GM23338 (cell line): ENCODE measurements at regions not wholly inside any gene's neighbourhood (a gene's known extent, or its start where the extent isn't known, plus 50 kb on each side); places are given as distances from the start of the nearest gene placed in this dataset.

ENCODE experiments used
- CREB1 ChIP-seq: fragments of 250-450 bp; sonication (Bioruptor Pico); IDR thresholded peaks from 2 replicates; pipeline ENCODE4 v1.5.0; 2020; ENCODE audit warnings: low read depth, mild to moderate bottlenecking, moderate library complexity
- ETS1 ChIP-seq: IDR thresholded peaks from 2 replicates; pipeline ENCODE4 v1.6.1; 2016; ENCODE audit warnings: antibody characterized with exemption
- EZH2 ChIP-seq: fragments of 200-600 bp; sonication (generic); IDR thresholded peaks from one replicate; pipeline ENCODE4 v1.8.0; 2017; ENCODE audit warnings: antibody characterized with exemption, mild to moderate bottlenecking, low read depth; ENCODE audit not compliant: unreplicated experiment
- EZH2phosphoT487 ChIP-seq: fragments of 200-600 bp; sonication (generic); IDR thresholded peaks from one replicate; pipeline ENCODE4 v1.8.1; 2018; ENCODE audit warnings: antibody characterized with exemption; ENCODE audit not compliant: unreplicated experiment
- JUNB ChIP-seq: IDR thresholded peaks from one replicate; pipeline ENCODE4 v1.6.1; 2016; ENCODE audit warnings: antibody characterized with exemption; ENCODE audit not compliant: unreplicated experiment
- NANOG ChIP-seq: IDR thresholded peaks from 2 replicates; pipeline ENCODE4 v1.6.1; 2016; ENCODE audit warnings: antibody characterized with exemption, borderline replicate concordance
- POLR2AphosphoS5 ChIP-seq: IDR thresholded peaks from 2 replicates; pipeline ENCODE4 v1.6.1; 2016; ENCODE audit warnings: antibody characterized with exemption, low read depth
- STAT1 ChIP-seq: IDR thresholded peaks from one replicate; pipeline ENCODE4 v1.6.1; 2016; ENCODE audit warnings: antibody characterized with exemption; ENCODE audit not compliant: unreplicated experiment
- ZNF114 ChIP-seq: fragments of 250-450 bp; sonication (Bioruptor Pico); IDR thresholded peaks from 2 replicates; pipeline ENCODE4 v1.5.0; 2020; ENCODE audit warnings: mild to moderate bottlenecking, moderate library complexity
- ZNF331 ChIP-seq: fragments of 250-450 bp; sonication (Bioruptor Pico); IDR thresholded peaks from 2 replicates; pipeline ENCODE4 v1.5.0; 2020; ENCODE audit warnings: low read depth, mild to moderate bottlenecking, moderate library complexity
- TF ChIP-seq, protein P1 (sequence below), 2 experiments: fragments of 200-600 bp in 1 of 2; sonication (generic) in 1 of 2; conservative IDR thresholded peaks; 2 replicates each; pipeline versions ENCODE4 v1.5.1 to v1.6.1; 2016 to 2017; ENCODE audit warnings: antibody characterized with exemption in 2 of 2, low read depth in 2 of 2, mild to moderate bottlenecking in 2 of 2, moderate library complexity in 1 of 2
- TF ChIP-seq, protein P2 (sequence below): IDR thresholded peaks from one replicate; pipeline ENCODE4 v1.6.1; 2018; ENCODE audit warnings: antibody characterized with exemption; ENCODE audit not compliant: unreplicated experiment

DNA sequence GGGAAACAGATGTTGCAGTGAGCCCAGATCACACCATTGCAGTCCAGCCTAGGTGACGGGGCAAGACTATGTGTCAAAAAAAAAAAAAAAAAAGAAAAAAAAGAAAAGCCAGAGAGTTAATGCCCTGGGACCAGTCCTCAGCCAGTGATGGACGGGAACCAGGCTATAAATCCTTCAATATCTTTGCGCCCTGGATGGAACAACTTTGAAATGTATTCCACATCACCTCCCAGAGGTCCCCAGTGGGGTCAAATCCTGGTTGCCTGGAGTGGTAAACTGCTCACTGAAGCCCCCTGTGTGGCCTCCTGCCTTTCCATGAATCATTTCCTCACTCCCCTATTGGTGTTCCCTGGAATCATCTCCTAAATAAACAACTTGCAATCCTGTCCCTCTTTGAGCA, 166.9 kb downstream of the DEFB131A start:
- TF ChIP-seq, protein P1, sequence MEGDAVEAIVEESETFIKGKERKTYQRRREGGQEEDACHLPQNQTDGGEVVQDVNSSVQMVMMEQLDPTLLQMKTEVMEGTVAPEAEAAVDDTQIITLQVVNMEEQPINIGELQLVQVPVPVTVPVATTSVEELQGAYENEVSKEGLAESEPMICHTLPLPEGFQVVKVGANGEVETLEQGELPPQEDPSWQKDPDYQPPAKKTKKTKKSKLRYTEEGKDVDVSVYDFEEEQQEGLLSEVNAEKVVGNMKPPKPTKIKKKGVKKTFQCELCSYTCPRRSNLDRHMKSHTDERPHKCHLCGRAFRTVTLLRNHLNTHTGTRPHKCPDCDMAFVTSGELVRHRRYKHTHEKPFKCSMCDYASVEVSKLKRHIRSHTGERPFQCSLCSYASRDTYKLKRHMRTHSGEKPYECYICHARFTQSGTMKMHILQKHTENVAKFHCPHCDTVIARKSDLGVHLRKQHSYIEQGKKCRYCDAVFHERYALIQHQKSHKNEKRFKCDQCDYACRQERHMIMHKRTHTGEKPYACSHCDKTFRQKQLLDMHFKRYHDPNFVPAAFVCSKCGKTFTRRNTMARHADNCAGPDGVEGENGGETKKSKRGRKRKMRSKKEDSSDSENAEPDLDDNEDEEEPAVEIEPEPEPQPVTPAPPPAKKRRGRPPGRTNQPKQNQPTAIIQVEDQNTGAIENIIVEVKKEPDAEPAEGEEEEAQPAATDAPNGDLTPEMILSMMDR (conservative IDR thresholded peaks at IDR 0.05; ENCODE audit: low read depth in 2 of 2) = no peak
- TF ChIP-seq EZH2phosphoT487 (no peak), EZH2 (no peak), POLR2AphosphoS5 (no peak), JUNB (no peak), ZNF114 (CRISPR knock-in tag) (no peak), CREB1 (no peak), NANOG (no peak), ETS1 (no peak), ZNF331 (CRISPR knock-in tag) (no peak), STAT1 (no peak)
- TF ChIP-seq, protein P2, sequence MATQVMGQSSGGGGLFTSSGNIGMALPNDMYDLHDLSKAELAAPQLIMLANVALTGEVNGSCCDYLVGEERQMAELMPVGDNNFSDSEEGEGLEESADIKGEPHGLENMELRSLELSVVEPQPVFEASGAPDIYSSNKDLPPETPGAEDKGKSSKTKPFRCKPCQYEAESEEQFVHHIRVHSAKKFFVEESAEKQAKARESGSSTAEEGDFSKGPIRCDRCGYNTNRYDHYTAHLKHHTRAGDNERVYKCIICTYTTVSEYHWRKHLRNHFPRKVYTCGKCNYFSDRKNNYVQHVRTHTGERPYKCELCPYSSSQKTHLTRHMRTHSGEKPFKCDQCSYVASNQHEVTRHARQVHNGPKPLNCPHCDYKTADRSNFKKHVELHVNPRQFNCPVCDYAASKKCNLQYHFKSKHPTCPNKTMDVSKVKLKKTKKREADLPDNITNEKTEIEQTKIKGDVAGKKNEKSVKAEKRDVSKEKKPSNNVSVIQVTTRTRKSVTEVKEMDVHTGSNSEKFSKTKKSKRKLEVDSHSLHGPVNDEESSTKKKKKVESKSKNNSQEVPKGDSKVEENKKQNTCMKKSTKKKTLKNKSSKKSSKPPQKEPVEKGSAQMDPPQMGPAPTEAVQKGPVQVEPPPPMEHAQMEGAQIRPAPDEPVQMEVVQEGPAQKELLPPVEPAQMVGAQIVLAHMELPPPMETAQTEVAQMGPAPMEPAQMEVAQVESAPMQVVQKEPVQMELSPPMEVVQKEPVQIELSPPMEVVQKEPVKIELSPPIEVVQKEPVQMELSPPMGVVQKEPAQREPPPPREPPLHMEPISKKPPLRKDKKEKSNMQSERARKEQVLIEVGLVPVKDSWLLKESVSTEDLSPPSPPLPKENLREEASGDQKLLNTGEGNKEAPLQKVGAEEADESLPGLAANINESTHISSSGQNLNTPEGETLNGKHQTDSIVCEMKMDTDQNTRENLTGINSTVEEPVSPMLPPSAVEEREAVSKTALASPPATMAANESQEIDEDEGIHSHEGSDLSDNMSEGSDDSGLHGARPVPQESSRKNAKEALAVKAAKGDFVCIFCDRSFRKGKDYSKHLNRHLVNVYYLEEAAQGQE = no peak
